HL-60 (cell line): ENCODE measurements at regions not wholly inside any gene's neighbourhood (a gene's known extent, or its start where the extent isn't known, plus 50 kb on each side); places are given as distances from the start of the nearest gene placed in this dataset.

Experiments
- DNase-seq, 2 experiments: peaks; one replicate each; pipeline ENCODE4 v3.0.0-alpha.2; 2010 to 2020; ENCODE audit warnings: low read depth in 1 of 2, low spot score in 1 of 2
- H3K27ac ChIP-seq: fragments of 250-450 bp; sonication (Bioruptor Pico); replicated peaks from 2 replicates; pipeline ENCODE4 v1.5.1; 2020; ENCODE audit warnings: mild to moderate bottlenecking, moderate library complexity
- H3K27me3 ChIP-seq: fragments of 250-450 bp; sonication (Bioruptor Pico); 2 replicates; pipeline ENCODE4 v1.5.1; 2021; ENCODE audit warnings: mild to moderate bottlenecking, moderate library complexity; ENCODE audit not compliant: insufficient read depth, poor library complexity, severe bottlenecking
- H3K4me3 ChIP-seq: replicated peaks from 2 replicates; pipeline ENCODE4 v1.5.1; 2011; ENCODE audit warnings: mild to moderate bottlenecking, control low read depth, low read length; ENCODE audit not compliant: insufficient read depth
- GABPA ChIP-seq: IDR thresholded peaks from 2 replicates; pipeline ENCODE4 v1.6.1; 2012; ENCODE audit warnings: low read depth
- POLR2AphosphoS5 ChIP-seq: IDR thresholded peaks from 2 replicates; pipeline ENCODE4 v1.6.1; 2012; ENCODE audit warnings: low read depth
- SPI1 ChIP-seq: IDR thresholded peaks from 2 replicates; pipeline ENCODE4 v1.6.1; 2012; ENCODE audit warnings: low read depth, mild to moderate bottlenecking, borderline replicate concordance
- TF ChIP-seq, protein P1 (sequence below): IDR thresholded peaks from 2 replicates; pipeline ENCODE4 v1.6.1; 2012; ENCODE audit warnings: low read depth; ENCODE audit not compliant: insufficient replicate concordance
- TF ChIP-seq, protein P2 (sequence below): IDR thresholded peaks from one replicate; pipeline ENCODE4 v1.5.1; 2011; ENCODE audit warnings: low read length, control low read depth, inconsistent platforms; ENCODE audit not compliant: insufficient read depth

DNA sequence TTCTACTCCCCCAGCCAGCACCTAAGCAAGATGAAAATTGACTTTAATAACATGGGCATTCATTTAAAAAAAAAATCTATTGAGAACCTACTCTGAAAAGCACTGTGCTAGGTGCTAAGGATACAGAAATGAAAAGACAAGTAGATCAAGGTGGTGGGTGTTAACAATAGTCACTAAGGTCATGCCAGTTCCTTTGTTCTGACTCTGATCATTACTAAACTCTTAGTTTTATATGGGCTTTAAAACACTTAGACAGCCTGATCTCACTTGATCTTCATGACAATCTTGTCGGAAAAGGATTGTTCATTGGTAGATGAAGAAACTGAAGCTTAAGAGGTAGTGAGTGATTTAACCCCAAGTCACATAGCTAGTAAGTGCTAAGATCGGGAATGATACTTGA lies 285.7 kb upstream of the PRDM1 start:
- H3K27me3 ChIP-seq = no peaks in the 10 kb centered on the region
- DNase-seq = no peak
- H3K4me3 ChIP-seq = no peak overlapping the region
- TF ChIP-seq POLR2AphosphoS5 (no peak), SPI1 (no peak), GABPA (no peak)
- TF ChIP-seq, protein P1, sequence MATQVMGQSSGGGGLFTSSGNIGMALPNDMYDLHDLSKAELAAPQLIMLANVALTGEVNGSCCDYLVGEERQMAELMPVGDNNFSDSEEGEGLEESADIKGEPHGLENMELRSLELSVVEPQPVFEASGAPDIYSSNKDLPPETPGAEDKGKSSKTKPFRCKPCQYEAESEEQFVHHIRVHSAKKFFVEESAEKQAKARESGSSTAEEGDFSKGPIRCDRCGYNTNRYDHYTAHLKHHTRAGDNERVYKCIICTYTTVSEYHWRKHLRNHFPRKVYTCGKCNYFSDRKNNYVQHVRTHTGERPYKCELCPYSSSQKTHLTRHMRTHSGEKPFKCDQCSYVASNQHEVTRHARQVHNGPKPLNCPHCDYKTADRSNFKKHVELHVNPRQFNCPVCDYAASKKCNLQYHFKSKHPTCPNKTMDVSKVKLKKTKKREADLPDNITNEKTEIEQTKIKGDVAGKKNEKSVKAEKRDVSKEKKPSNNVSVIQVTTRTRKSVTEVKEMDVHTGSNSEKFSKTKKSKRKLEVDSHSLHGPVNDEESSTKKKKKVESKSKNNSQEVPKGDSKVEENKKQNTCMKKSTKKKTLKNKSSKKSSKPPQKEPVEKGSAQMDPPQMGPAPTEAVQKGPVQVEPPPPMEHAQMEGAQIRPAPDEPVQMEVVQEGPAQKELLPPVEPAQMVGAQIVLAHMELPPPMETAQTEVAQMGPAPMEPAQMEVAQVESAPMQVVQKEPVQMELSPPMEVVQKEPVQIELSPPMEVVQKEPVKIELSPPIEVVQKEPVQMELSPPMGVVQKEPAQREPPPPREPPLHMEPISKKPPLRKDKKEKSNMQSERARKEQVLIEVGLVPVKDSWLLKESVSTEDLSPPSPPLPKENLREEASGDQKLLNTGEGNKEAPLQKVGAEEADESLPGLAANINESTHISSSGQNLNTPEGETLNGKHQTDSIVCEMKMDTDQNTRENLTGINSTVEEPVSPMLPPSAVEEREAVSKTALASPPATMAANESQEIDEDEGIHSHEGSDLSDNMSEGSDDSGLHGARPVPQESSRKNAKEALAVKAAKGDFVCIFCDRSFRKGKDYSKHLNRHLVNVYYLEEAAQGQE = no peak
- TF ChIP-seq, protein P2, sequence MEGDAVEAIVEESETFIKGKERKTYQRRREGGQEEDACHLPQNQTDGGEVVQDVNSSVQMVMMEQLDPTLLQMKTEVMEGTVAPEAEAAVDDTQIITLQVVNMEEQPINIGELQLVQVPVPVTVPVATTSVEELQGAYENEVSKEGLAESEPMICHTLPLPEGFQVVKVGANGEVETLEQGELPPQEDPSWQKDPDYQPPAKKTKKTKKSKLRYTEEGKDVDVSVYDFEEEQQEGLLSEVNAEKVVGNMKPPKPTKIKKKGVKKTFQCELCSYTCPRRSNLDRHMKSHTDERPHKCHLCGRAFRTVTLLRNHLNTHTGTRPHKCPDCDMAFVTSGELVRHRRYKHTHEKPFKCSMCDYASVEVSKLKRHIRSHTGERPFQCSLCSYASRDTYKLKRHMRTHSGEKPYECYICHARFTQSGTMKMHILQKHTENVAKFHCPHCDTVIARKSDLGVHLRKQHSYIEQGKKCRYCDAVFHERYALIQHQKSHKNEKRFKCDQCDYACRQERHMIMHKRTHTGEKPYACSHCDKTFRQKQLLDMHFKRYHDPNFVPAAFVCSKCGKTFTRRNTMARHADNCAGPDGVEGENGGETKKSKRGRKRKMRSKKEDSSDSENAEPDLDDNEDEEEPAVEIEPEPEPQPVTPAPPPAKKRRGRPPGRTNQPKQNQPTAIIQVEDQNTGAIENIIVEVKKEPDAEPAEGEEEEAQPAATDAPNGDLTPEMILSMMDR = no peak
- no peak overlapping the region for H3K27ac ChIP-seq

DNA sequence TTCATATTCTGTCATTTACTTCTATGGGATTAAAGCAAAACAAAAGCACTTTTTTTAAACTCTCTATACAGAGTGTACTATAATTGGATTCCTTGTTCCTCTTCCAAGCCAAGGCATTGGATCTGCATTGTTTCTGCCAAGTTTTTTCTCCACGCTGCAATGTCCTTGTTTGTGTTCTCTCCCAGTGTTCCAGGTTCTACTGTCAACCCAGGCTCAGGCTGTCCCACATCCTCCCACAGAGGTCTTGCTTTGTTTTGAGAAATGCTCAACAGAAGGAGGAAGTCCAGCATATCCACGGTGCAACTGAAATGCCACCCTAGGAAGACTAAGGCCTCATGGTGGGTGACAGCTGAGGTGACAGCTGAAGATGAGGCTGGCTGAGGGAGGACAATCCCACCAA lies 287.1 kb upstream of the PRDM1 start:
- Histone ChIP-seq H3K27me3 (no peaks in the 10 kb centered on the region), H3K27ac (peak overlapping the region; percentile 21; the same call in 1 of the 2 replicates), H3K4me3 (no peak overlapping the region)
- TF ChIP-seq, protein P1 = peak; percentile 18
- TF ChIP-seq, protein P2 = no peak
- no peak for TF ChIP-seq GABPA
- no peak for TF ChIP-seq POLR2AphosphoS5
- peak; percentile 87 for TF ChIP-seq SPI1
- peak in 1 of 2 experiments; percentile 54 for DNase-seq

DNA sequence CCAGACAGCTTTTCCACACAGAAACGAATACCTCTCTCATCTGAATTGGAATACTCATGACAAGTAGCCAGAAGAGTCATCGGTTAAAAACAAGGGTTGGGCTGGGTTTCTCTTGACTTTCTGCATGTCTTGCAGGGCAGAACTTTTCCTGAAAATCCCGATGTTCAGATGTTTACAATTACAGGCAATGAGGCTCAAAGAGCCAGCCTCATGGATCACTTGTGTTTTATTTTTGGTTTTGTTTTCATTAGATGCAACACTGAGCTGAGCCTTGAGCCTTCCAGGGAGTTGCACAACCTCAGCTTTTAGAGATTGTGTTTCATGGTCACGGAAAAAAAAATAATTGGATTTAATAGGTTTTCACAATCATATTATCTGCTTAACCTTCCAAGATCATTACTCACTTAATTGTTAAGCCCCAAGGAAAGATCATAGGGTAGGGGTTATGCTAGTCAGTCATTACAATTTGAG lies 288.1 kb upstream of the PRDM1 start:
- Histone ChIP-seq H3K4me3 (no peak overlapping the region), H3K27ac (no peak overlapping the region), H3K27me3 (no peaks in the 10 kb centered on the region)
- TF ChIP-seq, protein P1 = no peak
- no peak for TF ChIP-seq GABPA
- DNase-seq = no peak
